IMR-90 (cell line): ENCODE measurements at regions not wholly inside any gene's neighbourhood (a gene's known extent, or its start where the extent isn't known, plus 50 kb on each side); places are given as distances from the start of the nearest gene placed in this dataset.

Experiments used
- BHLHE40 ChIP-seq: fragments of 150-350 bp; IDR thresholded peaks from 2 replicates; pipeline ENCODE4 v1.6.1; 2016; ENCODE audit warnings: mild to moderate bottlenecking, low read depth, low read length
- CEBPB ChIP-seq: IDR thresholded peaks from 2 replicates; pipeline ENCODE4 v1.6.1; 2012; ENCODE audit warnings: low read depth, low read length, improper control_type of control experiment
- CTCF ChIP-seq: conservative IDR thresholded peaks from 2 replicates; pipeline ENCODE4 v1.5.1; 2012; ENCODE audit warnings: mild to moderate bottlenecking, low read depth, low read length, improper control_type of control experiment
- ELK1 ChIP-seq: fragments of 150-350 bp; IDR thresholded peaks from 2 replicates; pipeline ENCODE4 v1.6.1; 2016; ENCODE audit warnings: low read depth, mild to moderate bottlenecking, low read length, moderate library complexity, borderline replicate concordance
- MAFK ChIP-seq: IDR thresholded peaks from 2 replicates; pipeline ENCODE4 v1.6.1; 2012; ENCODE audit warnings: low read depth, low read length, improper control_type of control experiment
- MXI1 ChIP-seq: IDR thresholded peaks from 2 replicates; pipeline ENCODE4 v1.6.1; 2012; ENCODE audit warnings: low read depth, mild to moderate bottlenecking, low read length, moderate library complexity, borderline replicate concordance
- NFE2L2 ChIP-seq: fragments of 150-350 bp; IDR thresholded peaks from 2 replicates; pipeline ENCODE4 v1.6.1; 2016; ENCODE audit warnings: low read depth, mild to moderate bottlenecking, low read length
- POLR2A ChIP-seq: IDR thresholded peaks from 2 replicates; pipeline ENCODE4 v1.6.1; 2012; ENCODE audit warnings: mild to moderate bottlenecking, low read depth, low read length
- RAD21 ChIP-seq: IDR thresholded peaks from 2 replicates; pipeline ENCODE4 v1.6.1; 2012; ENCODE audit warnings: low read length, improper control_type of control experiment
- RCOR1 ChIP-seq: IDR thresholded peaks from 2 replicates; pipeline ENCODE4 v1.6.1; 2012; ENCODE audit warnings: mild to moderate bottlenecking, low read length, improper control_type of control experiment; ENCODE audit not compliant: insufficient replicate concordance
- RFX5 ChIP-seq: IDR thresholded peaks from 2 replicates; pipeline ENCODE4 v1.8.0; 2012; ENCODE audit warnings: low read depth, mild to moderate bottlenecking, low read length, moderate library complexity
- SMC3 ChIP-seq: fragments of 150-350 bp; IDR thresholded peaks from 2 replicates; pipeline ENCODE4 v1.6.1; 2016; ENCODE audit warnings: low read depth, mild to moderate bottlenecking, antibody characterized with exemption, low read length, moderate library complexity
- USF2 ChIP-seq: fragments of 150-350 bp; IDR thresholded peaks from 2 replicates; pipeline ENCODE4 v1.6.1; 2017; ENCODE audit warnings: mild to moderate bottlenecking, antibody characterized with exemption, low read length, low read depth

GRCh38 chr7:97635622-97636021 is 96.3 kb upstream of the TAC1 start:
- TF ChIP-seq MAFK: no peak
- no peak for TF ChIP-seq USF2
- no peak for TF ChIP-seq CTCF
- no peak for TF ChIP-seq MXI1
- no peak for TF ChIP-seq BHLHE40
- no peak for TF ChIP-seq RFX5
- TF ChIP-seq RCOR1: no peak
- no peak for TF ChIP-seq CEBPB
- no peak for TF ChIP-seq RAD21
- no peak for TF ChIP-seq POLR2A
- no peak for TF ChIP-seq NFE2L2
- TF ChIP-seq SMC3: no peak
- TF ChIP-seq ELK1: no peak
